K562 (cell line): ENCODE measurements at regions not wholly inside any gene's neighbourhood (a gene's known extent, or its start where the extent isn't known, plus 50 kb on each side); places are given as distances from the start of the nearest gene placed in this dataset.

Experiments used
- MYBL2 ChIP-seq, 2 experiments: fragments of 450-650 bp in 1 of 2; sonication (generic) in 1 of 2; formaldehyde crosslinking in 1 of 2; IDR thresholded peaks; 2 replicates each; pipeline versions ENCODE4 v1.6.1 to v1.8.1; 2017 to 2022; ENCODE audit warnings: borderline replicate concordance in 1 of 2, inconsistent platforms in 1 of 2, low read depth in 1 of 2, mild to moderate bottlenecking in 1 of 2, missing genetic modification reagents in 1 of 2, moderate library complexity in 1 of 2
- NR2C2 ChIP-seq, 2 experiments: fragments of 200-800 bp in 1 of 2; sonication (Bioruptor generic) in 1 of 2; sonication (generic) in 1 of 2; formaldehyde crosslinking in 1 of 2; IDR thresholded peaks; 2 replicates each; pipeline versions ENCODE4 v1.6.1 to v1.8.0; 2016 to 2022; ENCODE audit warnings: mild to moderate bottlenecking in 1 of 2, missing compliant biosample characterization in 1 of 2, missing genetic modification characterization in 1 of 2, missing genetic modification reagents in 1 of 2
- PHTF2 ChIP-seq: fragments of 250-450 bp; sonication (Bioruptor Pico); IDR thresholded peaks from 2 replicates; pipeline ENCODE4 v1.5.0; 2021; ENCODE audit warnings: mild to moderate bottlenecking
- ZBTB11 ChIP-seq, 3 experiments: fragments of 200-800 bp in 1 of 3; fragments of 250-450 bp in 1 of 3; fragments of 450-650 bp in 1 of 3; sonication (Bioruptor Pico) in 1 of 3; sonication (Bioruptor generic) in 1 of 3; formaldehyde crosslinking in 1 of 3; IDR thresholded peaks; 2 replicates each; pipeline versions ENCODE4 v1.6.1 to v1.8.0; 2016 to 2022; ENCODE audit warnings: mild to moderate bottlenecking in 2 of 3, missing genetic modification characterization in 2 of 3, missing compliant biosample characterization in 1 of 3, moderate library complexity in 1 of 3
- ZNF232 ChIP-seq: sonication (generic); formaldehyde crosslinking; IDR thresholded peaks from 2 replicates; pipeline ENCODE4 v1.8.0; 2022; ENCODE audit warnings: mild to moderate bottlenecking, missing genetic modification reagents
- ZNF507 ChIP-seq: conservative IDR thresholded peaks from 2 replicates; pipeline ENCODE4 v1.6.1; 2017; ENCODE audit warnings: missing genetic modification characterization, missing compliant biosample characterization

- no peak for TF ChIP-seq ZBTB11 (CRISPR knock-in tag; IDR thresholded peaks at IDR 0.05)
- TF ChIP-seq PHTF2, result no peak
- no peak for TF ChIP-seq NR2C2 (CRISPR knock-in tag; IDR thresholded peaks at IDR 0.05)
- no peak for TF ChIP-seq NR2C2 (tag; IDR thresholded peaks at IDR 0.05)
- TF ChIP-seq ZNF507 (tag), result no peak
- TF ChIP-seq MYBL2 (IDR thresholded peaks at IDR 0.05; ENCODE audit: low read depth), result no peak
- no peak for TF ChIP-seq MYBL2 (CRISPR knock-in tag; IDR thresholded peaks at IDR 0.05; ENCODE audit: borderline replicate concordance)
- TF ChIP-seq ZNF232 (CRISPR knock-in tag), result no peak
These were observed 716.5 kb upstream of the PRR20A start (continued) for GRCh38 chr13:56424246-56424645.
